ENCODE measurements at regions not wholly inside any gene's neighbourhood (a gene's known extent, or its start where the extent isn't known, plus 50 kb on each side); places are given as distances from the start of the nearest gene placed in this dataset.

DNA sequence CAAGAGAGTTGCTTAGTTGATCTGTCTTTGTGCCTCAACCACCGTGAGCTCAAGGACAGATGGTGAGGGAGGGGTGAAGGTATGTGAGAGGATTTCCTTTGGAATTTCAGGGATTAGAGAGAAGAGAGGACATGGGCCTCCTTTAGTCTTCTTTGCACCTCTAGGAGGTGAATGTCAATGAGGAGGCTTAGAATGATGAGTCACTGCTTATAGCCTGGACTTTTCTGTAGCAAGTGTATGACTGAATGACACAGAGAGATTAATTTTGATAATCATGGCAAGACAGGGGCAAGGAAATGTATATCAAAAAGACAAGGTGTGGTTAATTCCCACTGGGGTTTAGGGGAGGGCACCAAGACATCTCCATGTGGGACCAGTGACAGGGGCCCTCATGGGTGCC, 947.3 kb upstream of the TENM4 start:
- TF ChIP-seq, protein P1, sequence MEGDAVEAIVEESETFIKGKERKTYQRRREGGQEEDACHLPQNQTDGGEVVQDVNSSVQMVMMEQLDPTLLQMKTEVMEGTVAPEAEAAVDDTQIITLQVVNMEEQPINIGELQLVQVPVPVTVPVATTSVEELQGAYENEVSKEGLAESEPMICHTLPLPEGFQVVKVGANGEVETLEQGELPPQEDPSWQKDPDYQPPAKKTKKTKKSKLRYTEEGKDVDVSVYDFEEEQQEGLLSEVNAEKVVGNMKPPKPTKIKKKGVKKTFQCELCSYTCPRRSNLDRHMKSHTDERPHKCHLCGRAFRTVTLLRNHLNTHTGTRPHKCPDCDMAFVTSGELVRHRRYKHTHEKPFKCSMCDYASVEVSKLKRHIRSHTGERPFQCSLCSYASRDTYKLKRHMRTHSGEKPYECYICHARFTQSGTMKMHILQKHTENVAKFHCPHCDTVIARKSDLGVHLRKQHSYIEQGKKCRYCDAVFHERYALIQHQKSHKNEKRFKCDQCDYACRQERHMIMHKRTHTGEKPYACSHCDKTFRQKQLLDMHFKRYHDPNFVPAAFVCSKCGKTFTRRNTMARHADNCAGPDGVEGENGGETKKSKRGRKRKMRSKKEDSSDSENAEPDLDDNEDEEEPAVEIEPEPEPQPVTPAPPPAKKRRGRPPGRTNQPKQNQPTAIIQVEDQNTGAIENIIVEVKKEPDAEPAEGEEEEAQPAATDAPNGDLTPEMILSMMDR (IDR thresholded peaks at IDR 0.05 in 2 of 3, conservative IDR thresholded peaks at IDR 0.05 in 1 of 3; ENCODE audit: control insufficient read depth in 2 of 3, extremely low read depth in 1 of 3, insufficient read depth in 1 of 3, low read depth in 3 of 3, low read length in 3 of 3), result no peak
- TF ChIP-seq TCF3 (IDR thresholded peaks at IDR 0.05; ENCODE audit: borderline replicate concordance, insufficient read depth, low read depth, low read length) (no peak), POLR2A (IDR thresholded peaks at IDR 0.05; ENCODE audit: low read depth, low read length) (no peak), CEBPB (IDR thresholded peaks at IDR 0.05; ENCODE audit: borderline replicate concordance in 1 of 2, low read depth in 2 of 2, low read length in 2 of 2) (no peak), CHD4 (IDR thresholded peaks at IDR 0.05) (no peak), EP300 (IDR thresholded peaks at IDR 0.05; ENCODE audit: borderline replicate concordance in 1 of 2, control insufficient read depth in 1 of 2, low read depth in 2 of 2, low read length in 2 of 2) (no peak)
- TF ChIP-seq, protein P2, sequence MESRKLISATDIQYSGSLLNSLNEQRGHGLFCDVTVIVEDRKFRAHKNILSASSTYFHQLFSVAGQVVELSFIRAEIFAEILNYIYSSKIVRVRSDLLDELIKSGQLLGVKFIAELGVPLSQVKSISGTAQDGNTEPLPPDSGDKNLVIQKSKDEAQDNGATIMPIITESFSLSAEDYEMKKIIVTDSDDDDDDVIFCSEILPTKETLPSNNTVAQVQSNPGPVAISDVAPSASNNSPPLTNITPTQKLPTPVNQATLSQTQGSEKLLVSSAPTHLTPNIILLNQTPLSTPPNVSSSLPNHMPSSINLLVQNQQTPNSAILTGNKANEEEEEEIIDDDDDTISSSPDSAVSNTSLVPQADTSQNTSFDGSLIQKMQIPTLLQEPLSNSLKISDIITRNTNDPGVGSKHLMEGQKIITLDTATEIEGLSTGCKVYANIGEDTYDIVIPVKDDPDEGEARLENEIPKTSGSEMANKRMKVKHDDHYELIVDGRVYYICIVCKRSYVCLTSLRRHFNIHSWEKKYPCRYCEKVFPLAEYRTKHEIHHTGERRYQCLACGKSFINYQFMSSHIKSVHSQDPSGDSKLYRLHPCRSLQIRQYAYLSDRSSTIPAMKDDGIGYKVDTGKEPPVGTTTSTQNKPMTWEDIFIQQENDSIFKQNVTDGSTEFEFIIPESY (IDR thresholded peaks at IDR 0.05), result no peak
